ENCODE measurements at regions not wholly inside any gene's neighbourhood (a gene's known extent, or its start where the extent isn't known, plus 50 kb on each side); places are given as distances from the start of the nearest gene placed in this dataset.

DNA sequence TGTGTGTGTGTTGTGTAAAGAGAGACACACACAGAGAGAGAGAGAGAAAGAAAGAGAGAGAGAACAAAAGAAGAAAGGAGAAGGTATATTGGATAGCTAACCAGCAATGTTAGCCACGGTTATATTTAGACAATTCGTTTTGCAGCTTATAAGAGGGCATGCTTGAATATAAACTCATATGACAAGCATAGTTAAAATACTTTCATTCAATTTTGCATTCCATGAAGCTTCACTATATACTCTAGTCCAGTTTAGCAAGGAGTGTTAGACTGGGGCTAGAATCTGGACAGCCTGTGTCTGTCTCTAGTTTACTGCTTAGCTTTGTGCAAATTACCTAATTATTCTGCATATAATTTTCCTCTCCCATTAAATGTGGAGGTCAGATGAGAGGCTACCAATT is 525.9 kb upstream of the ZFP42 start:
- no peak for TF ChIP-seq CTCF (IDR thresholded peaks at IDR 0.05; ENCODE audit: low read depth, low read length, missing control alignments)
- DNase-seq (ENCODE audit: low read depth): no peak
- H3K4me3 ChIP-seq (ENCODE audit: low read depth, low read length): no peak overlapping the region

DNA sequence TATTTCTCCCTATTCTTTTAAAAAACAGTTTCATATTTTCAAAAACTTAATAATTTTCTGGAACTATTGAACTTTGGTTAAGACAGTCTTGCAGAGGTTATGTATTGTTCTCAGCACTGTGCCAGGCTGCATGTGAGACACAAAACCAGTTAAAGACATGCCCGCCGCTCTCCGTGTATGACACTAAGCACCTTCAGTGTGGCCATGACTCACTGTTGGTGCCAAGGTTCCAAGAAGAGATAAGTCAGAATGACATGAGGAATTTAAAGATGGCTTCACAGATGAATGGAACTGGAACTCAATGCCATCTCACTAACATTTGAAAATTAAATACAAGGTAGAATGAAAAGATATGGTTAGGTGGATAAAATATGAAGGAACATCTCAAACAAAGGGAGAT is 525.5 kb upstream of the ZFP42 start:
- no peak overlapping the region for H3K4me3 ChIP-seq (ENCODE audit: low read depth, low read length)
- TF ChIP-seq CTCF (IDR thresholded peaks at IDR 0.05; ENCODE audit: low read depth, low read length, missing control alignments): no peak
- DNase-seq (ENCODE audit: low read depth): no peak

DNA sequence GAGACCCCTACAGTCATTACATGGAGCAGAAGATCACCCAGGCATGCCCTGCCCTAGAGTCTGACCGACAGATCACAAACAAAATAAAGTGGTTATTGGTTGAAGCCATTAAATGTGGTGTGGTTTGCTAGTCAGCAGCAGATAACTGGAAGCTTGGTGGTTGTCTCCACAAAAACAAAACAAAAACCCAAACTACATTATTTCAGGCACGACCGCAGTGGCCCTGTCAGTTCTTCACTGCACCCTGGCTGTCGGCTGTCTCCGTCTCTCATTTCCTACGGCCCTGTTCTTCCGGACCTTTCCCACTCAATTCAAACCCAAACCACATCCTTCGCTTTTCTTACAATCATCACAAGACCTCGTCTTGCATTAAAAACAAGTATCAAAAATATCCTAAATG is 521.3 kb upstream of the ZFP42 start:
- H3K4me3 ChIP-seq (ENCODE audit: low read depth, low read length): no peak overlapping the region
- no peak for DNase-seq (ENCODE audit: low read depth)
- no peak for TF ChIP-seq CTCF (IDR thresholded peaks at IDR 0.05; ENCODE audit: low read depth, low read length, missing control alignments)

DNA sequence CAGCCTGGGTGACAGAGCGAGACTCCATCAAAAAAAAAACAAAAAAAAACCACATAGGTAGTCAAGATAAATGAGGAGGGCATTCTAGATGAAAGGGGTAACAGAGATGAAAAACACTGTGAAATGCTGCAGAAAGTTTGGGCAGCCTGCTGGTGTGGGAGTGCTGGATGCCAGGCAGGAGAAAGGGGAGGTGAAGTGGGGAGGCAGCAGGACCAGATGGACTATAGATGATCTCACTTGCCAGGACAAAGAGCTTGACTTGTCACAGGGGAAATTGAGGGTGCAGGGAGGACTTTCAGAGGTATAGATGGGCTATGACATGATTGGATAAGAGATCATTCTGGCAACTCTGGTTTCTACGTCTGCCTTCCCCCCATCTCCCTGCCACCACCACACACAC is 519.7 kb upstream of the ZFP42 start:
- DNase-seq (ENCODE audit: low read depth): no peak
- no peak overlapping the region for H3K4me3 ChIP-seq (ENCODE audit: low read depth, low read length)
- no peak for TF ChIP-seq CTCF (IDR thresholded peaks at IDR 0.05; ENCODE audit: low read depth, low read length, missing control alignments)

- no peak for TF ChIP-seq CTCF (IDR thresholded peaks at IDR 0.05; ENCODE audit: low read depth, low read length, missing control alignments)
- DNase-seq (ENCODE audit: low read depth): no peak
- H3K4me3 ChIP-seq (ENCODE audit: low read depth, low read length): no peak overlapping the region
Measured at GRCh38 chr4:187477224-187477623, 518.3 kb upstream of the ZFP42 start.

DNA sequence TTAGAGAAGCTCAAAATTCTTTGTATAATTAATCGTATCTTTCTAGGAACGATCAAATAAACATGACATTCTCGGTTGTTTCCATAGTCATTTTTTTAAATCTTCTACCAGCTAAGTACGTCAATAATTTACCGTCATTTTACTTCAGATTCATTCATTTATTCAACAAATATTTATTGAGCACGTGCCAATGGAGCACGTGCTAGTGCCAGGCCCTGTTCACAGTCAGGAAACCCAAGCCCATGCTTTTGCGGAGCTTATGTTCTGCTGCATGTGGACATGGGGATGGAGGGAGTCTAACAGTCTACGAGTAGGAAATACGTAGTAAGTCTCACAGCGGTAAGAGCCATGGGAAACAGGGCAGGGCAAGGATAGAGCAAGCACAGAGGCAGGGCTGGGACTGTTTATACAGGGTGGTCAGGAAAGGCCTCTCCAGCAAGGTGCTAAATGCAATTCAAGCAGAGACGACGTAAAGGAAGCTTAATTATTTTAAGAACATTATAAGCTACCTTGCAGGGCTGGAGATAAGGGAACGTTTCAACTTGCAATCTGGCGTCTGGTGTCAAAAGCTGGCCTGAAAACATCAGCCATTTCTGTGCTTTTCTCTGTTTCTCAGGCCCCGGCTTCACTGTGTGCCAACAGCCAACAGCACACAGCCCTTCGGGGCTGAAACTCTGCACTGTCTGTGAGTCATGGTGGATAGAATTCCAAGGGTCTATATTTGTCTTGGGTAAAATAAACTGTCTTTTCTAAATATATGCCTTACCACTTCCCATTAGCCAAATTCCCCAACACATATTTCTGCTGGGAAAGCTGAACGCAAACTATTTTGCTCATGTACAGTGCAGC is 517.1 kb upstream of the ZFP42 start:
- TF ChIP-seq CTCF (IDR thresholded peaks at IDR 0.05; ENCODE audit: low read depth, low read length, missing control alignments): no peak

DNA sequence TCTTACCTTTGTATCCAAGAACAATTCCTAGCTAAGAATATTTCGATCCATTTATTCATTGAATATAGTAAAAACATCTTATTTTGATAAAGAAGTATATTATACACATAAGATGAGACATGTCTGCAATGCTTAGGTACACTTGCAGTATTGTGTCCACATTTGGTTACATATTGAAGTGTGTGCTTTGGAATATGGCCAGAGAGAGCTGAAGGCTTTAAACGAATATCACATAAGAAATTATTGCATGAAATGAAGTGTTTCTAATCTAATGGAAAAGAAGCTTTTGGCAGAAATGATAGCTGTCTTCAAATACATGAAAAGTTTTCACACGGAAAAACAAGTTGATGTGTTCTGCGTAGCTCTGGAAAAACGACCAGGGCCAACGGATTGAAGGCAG is 516.1 kb upstream of the ZFP42 start:
- DNase-seq (ENCODE audit: low read depth): no peak
- no peak for TF ChIP-seq CTCF (IDR thresholded peaks at IDR 0.05; ENCODE audit: low read depth, low read length, missing control alignments)
- no peak overlapping the region for H3K4me3 ChIP-seq (ENCODE audit: low read depth, low read length)

More for the DNA sequence above, 517.1 kb upstream of the ZFP42 start:
- no peak for DNase-seq (ENCODE audit: low read depth)
- no peak overlapping the region for H3K4me3 ChIP-seq (ENCODE audit: low read depth, low read length)
